T-helper 2 cell treated with Interferon-gamma antibody and Interleukin-4, amounts not matched to agents 5 μg/mL and 100 μg/mL, for 36 hours (primary cell): ENCODE measurements at regions not wholly inside any gene's neighbourhood (a gene's known extent, or its start where the extent isn't known, plus 50 kb on each side); places are given as distances from the start of the nearest gene placed in this dataset.

ENCODE experiments used
- DNase-seq: peaks from one replicate; pipeline ENCODE4 v3.0.0; 2021; ENCODE audit warnings: low spot score
- H3K27ac Mint-ChIP-seq: one replicate; pipeline ENCODE4 v1.8.0; 2021; ENCODE audit warnings: mild to moderate bottlenecking, mixed read lengths
- H3K27me3 Mint-ChIP-seq: one replicate; pipeline ENCODE4 v1.8.0; 2021; ENCODE audit warnings: low read depth, mixed read lengths
- H3K36me3 Mint-ChIP-seq: one replicate; pipeline ENCODE4 v1.8.0; 2021; ENCODE audit warnings: low read depth, mixed read lengths
- H3K4me1 Mint-ChIP-seq: one replicate; pipeline ENCODE4 v1.8.0; 2021; ENCODE audit warnings: low read depth, mixed read lengths
- H3K4me3 Mint-ChIP-seq: one replicate; pipeline ENCODE4 v1.8.0; 2022; ENCODE audit warnings: mild to moderate bottlenecking, moderate library complexity, mixed read lengths
- H3K9me3 Mint-ChIP-seq: one replicate; pipeline ENCODE4 v1.8.0; 2021; ENCODE audit warnings: mixed read lengths

DNA sequence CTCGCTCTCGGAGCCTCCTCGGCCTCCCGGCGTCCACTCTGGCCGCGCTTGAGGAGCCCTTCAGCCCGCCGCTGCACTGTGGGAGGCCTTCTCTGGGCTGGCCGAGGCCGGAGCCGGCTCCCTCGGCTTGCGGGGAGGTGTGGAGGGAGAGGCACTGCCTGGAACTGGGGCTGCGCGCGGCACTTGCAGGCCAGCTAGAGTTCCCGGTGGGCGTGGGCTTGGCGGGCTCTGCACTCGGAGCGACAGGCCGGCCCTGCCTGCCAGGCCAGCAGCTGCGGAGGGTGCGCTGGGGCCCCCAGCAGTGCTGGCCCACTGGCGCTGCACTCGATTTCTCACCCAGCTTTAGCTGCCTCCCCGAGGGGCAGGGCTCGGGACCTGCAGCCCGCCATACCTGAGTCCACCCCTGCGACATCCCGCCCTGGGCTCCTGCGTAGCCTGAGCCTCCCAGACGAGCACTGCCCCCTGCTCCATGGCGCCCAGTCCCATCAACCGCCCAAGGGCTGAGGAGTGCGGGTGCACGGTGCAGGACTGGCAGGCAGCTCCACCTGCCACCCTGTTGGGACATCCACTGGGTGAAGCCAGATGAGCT is 765.0 kb downstream of the IGSF11 start:
- H3K27me3 Mint-ChIP-seq: no peaks in the 10 kb centered on the region

GRCh38 chr3:118272991-118273390 is 761.7 kb downstream of the IGSF11 start:
- no peaks in the 10 kb centered on the region for H3K27me3 Mint-ChIP-seq
- no peaks in the 10 kb centered on the region for H3K36me3 Mint-ChIP-seq
- H3K4me1 Mint-ChIP-seq: no peaks in the 10 kb centered on the region
- no peak overlapping the region for H3K4me3 Mint-ChIP-seq
- no peak for DNase-seq
- H3K9me3 Mint-ChIP-seq: peaks cover 26% of the 10 kb centered on the region
- H3K27ac Mint-ChIP-seq: no peak overlapping the region

More for the DNA sequence above, 765.0 kb downstream of the IGSF11 start:
- Mint-ChIP-seq H3K36me3 (no peaks in the 10 kb centered on the region), H3K4me3 (no peak overlapping the region), H3K9me3 (peaks cover 32% of the 10 kb centered on the region), H3K27ac (no peak overlapping the region), H3K4me1 (no peaks in the 10 kb centered on the region)
- no peak for DNase-seq

GRCh38 chr3:118277814-118278213 is 756.8 kb downstream of the IGSF11 start:
- Mint-ChIP-seq H3K27me3 (no peaks in the 10 kb centered on the region), H3K9me3 (peaks cover 28% of the 10 kb centered on the region), H3K4me1 (no peaks in the 10 kb centered on the region), H3K4me3 (no peak overlapping the region), H3K36me3 (no peaks in the 10 kb centered on the region), H3K27ac (no peak overlapping the region)
- DNase-seq: no peak

DNA sequence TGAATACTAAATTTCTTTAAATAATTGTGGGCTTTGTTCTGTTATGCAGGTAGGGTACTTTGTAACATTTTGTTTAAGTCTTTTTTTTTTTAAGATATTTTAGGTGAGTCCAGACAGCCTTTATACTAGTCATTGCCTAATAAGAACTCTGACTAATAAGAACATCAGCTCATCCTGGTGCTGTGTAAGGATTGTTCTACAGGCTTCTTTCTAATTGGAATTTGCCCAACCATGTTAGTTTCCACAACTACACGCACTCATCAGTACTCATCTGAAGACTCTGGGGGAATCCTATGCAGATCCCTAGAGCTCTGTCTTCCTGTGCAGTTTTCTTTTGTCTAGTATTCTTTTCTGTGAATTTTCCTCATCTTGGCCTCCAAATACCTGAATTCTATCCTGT is 741.8 kb downstream of the IGSF11 start:
- Mint-ChIP-seq H3K36me3 (no peaks in the 10 kb centered on the region), H3K4me3 (no peak overlapping the region), H3K4me1 (no peaks in the 10 kb centered on the region), H3K9me3 (peaks cover 13% of the 10 kb centered on the region), H3K27ac (no peak overlapping the region), H3K27me3 (no peaks in the 10 kb centered on the region)
- DNase-seq: no peak

DNA sequence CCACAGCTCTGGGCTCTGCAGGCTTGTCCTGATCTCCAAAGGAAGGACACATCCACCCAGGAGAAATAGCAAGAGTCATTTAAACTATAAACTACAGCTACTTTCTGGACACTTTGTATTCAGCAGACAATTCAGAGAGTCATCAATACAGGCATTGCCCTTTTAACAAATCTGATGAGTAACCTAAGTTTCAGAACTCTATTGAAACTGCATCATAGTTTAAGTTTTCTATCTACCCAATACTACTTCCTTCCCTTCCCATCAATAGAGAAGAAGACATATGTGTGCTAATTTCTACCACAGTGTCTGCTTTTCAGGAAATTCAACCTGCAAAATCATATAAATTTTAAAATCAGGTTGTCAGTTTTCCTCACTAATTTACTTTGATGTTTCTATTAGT is 736.5 kb downstream of the IGSF11 start:
- no peaks in the 10 kb centered on the region for H3K36me3 Mint-ChIP-seq
- H3K27me3 Mint-ChIP-seq: no peaks in the 10 kb centered on the region
- no peaks in the 10 kb centered on the region for H3K4me1 Mint-ChIP-seq
- H3K4me3 Mint-ChIP-seq: no peak overlapping the region
- H3K27ac Mint-ChIP-seq: no peak overlapping the region
- H3K9me3 Mint-ChIP-seq: peaks cover 10% of the 10 kb centered on the region
- DNase-seq: no peak

DNA sequence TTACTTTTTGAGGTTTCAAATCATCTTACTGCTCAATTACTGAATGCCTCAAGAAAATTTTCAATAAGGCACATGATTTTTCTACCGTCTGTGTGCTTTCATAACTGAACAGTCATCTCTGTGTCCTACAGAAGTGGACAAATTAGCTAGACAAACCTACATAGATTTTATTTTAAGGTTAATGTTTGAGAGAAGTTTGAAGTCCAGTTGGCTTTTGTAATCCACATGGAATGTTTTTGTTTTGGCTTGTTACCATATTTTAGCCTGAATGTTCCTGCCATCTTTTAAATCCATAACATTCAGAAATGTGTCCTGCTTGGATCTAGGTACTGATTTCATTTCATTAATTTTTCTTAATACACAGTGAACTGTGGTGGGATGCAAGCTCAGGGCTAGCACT is 730.1 kb downstream of the IGSF11 start:
- H3K4me3 Mint-ChIP-seq: no peak overlapping the region
- no peaks in the 10 kb centered on the region for H3K4me1 Mint-ChIP-seq
- H3K36me3 Mint-ChIP-seq: no peaks in the 10 kb centered on the region
- no peak for DNase-seq
- no peak overlapping the region for H3K27ac Mint-ChIP-seq
- no peaks in the 10 kb centered on the region for H3K27me3 Mint-ChIP-seq
- H3K9me3 Mint-ChIP-seq: peaks cover 4% of the 10 kb centered on the region

DNA sequence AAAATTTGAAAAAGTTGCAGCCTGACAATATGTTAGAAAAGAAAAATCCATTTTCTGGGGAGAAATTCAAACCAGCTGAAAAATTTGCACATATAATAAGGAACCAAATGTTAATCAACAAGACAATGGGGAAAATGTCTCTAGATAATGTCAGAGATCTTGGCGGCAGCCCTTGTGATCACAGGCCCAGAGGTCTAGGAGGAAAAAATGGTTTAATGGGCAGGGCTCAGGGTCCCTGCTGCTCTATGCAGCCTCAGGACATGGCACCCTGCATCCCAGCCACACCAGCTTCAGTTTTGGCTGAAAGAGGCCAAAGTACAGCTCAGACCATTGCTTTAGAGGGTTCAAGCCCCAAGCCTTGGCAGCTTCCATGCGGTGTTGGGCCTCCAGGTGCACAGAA is 701.9 kb downstream of the IGSF11 start:
- Mint-ChIP-seq H3K4me1 (no peaks in the 10 kb centered on the region), H3K27me3 (no peaks in the 10 kb centered on the region), H3K36me3 (no peaks in the 10 kb centered on the region), H3K4me3 (no peak overlapping the region), H3K27ac (no peak overlapping the region), H3K9me3 (peaks cover 42% of the 10 kb centered on the region)
- DNase-seq: no peak

DNA sequence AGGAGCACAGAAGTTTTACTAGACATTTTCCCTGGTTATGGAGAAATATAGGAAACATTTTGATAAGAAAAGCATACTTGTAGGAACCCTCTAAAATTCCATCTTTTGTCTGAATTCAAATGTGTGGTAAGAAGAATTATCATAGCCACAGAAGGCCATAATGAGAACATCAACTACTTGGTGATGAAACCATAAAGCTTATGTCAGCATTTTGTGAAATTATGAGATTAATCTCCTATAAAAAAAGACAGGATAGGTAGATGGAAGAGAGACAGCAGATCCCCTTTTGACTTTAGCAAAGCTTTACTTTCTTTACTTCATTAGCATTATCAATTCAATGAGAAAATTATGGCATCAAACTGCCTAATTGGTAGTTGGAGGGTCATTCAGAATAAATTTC is 697.0 kb downstream of the IGSF11 start:
- no peaks in the 10 kb centered on the region for H3K27me3 Mint-ChIP-seq
- no peaks in the 10 kb centered on the region for H3K36me3 Mint-ChIP-seq
- H3K27ac Mint-ChIP-seq: no peak overlapping the region
- H3K9me3 Mint-ChIP-seq: peaks cover 19% of the 10 kb centered on the region
- DNase-seq: no peak
- no peak overlapping the region for H3K4me3 Mint-ChIP-seq
- no peaks in the 10 kb centered on the region for H3K4me1 Mint-ChIP-seq

DNA sequence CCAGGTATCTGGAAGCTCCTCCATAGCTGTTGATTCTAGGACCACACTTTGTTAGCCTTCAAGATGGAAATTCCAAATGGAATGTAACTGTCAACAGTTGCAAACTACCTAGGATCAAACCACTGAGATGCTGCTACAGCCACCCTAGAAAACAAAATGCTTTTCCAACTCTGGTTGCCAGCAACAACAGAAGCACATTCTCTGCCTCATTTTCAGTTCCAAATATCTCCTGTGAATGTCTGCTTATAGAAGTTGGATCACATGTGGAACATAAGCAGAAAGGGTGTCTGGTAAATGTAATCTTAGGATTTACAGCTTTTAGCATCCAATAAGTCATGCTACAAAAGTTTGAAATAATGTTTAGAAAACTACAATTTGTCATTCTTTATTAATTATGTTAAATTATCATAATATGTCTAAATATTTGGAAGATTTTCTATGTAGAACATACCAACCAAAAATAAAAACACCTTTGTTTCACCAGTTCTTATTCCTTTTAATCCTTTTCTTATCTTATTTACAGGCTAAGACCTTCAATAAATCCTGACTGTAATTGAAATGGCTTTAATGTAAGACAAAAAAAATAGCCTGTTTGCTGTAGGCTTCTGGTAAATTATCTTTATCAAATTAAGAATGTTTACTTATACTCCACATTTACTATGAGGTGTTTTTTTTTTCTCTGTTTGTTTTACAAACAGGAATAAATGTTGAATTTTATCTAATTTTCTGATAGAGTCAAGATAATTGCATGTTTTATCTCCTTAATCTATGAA is 687.1 kb downstream of the IGSF11 start:
- Mint-ChIP-seq H3K4me3 (no peak overlapping the region), H3K27ac (no peak overlapping the region), H3K27me3 (no peaks in the 10 kb centered on the region), H3K9me3 (peaks cover 34% of the 10 kb centered on the region), H3K4me1 (no peaks in the 10 kb centered on the region), H3K36me3 (no peaks in the 10 kb centered on the region)
- DNase-seq: no peak

- Mint-ChIP-seq H3K27ac (no peak overlapping the region), H3K27me3 (no peaks in the 10 kb centered on the region), H3K9me3 (peaks cover 40% of the 10 kb centered on the region), H3K4me3 (no peak overlapping the region), H3K36me3 (no peaks in the 10 kb centered on the region), H3K4me1 (no peaks in the 10 kb centered on the region)
- no peak for DNase-seq
Observed at GRCh38 chr3:118348169-118348557, 686.5 kb downstream of the IGSF11 start.

DNA sequence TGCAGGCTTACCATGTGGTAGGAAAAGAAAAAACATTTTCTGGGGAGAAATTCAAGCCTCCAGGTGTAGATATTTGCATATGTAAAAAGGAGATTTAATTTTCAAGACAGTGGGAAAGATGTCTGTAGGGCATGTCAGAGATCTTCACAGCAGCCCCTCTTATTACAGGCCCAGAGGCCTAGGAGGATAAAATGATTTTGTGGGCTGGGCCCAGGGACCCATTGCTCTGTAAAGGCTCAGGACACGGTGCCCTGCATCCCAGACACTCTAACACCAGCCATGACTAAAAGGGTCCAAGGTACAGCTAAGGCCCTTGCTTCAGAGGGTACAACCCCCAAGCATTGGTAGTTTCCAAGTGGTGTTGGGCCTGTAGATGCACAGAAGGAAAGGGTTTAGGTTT is 680.1 kb downstream of the IGSF11 start:
- Mint-ChIP-seq H3K9me3 (peaks cover 78% of the 10 kb centered on the region), H3K4me3 (no peak overlapping the region), H3K27me3 (no peaks in the 10 kb centered on the region), H3K4me1 (no peaks in the 10 kb centered on the region), H3K27ac (no peak overlapping the region), H3K36me3 (no peaks in the 10 kb centered on the region)
- no peak for DNase-seq

- peaks cover 29% of the 10 kb centered on the region for H3K9me3 Mint-ChIP-seq
- H3K27me3 Mint-ChIP-seq: no peaks in the 10 kb centered on the region
- no peaks in the 10 kb centered on the region for H3K36me3 Mint-ChIP-seq
- no peak overlapping the region for H3K27ac Mint-ChIP-seq
- no peak for DNase-seq
- no peak overlapping the region for H3K4me3 Mint-ChIP-seq
- H3K4me1 Mint-ChIP-seq: no peaks in the 10 kb centered on the region
Observed at GRCh38 chr3:118369892-118370491, 664.7 kb downstream of the IGSF11 start.

DNA sequence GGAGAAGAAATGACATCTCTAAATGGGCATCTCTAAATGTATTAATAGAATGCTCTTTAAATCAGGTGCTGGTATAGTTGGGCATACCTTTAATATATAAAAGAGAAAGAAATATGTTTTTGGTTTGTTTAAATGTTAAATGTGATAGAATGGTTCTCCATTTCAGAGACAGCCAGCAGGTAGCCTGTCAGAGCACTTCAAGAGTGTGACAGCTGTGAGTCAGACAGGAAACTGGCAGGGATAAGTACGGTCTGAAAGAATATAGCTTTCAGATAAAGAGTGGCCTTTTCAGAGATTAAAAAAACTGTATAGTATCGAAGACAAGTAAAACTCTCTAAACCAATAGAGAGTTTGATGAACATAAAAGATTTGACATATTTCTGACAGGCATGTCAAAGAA is 654.1 kb downstream of the IGSF11 start:
- no peak overlapping the region for H3K27ac Mint-ChIP-seq
- no peaks in the 10 kb centered on the region for H3K27me3 Mint-ChIP-seq
- H3K36me3 Mint-ChIP-seq: no peaks in the 10 kb centered on the region
- DNase-seq: no peak
- no peak overlapping the region for H3K4me3 Mint-ChIP-seq
- H3K4me1 Mint-ChIP-seq: no peaks in the 10 kb centered on the region
- peaks cover 4% of the 10 kb centered on the region for H3K9me3 Mint-ChIP-seq

DNA sequence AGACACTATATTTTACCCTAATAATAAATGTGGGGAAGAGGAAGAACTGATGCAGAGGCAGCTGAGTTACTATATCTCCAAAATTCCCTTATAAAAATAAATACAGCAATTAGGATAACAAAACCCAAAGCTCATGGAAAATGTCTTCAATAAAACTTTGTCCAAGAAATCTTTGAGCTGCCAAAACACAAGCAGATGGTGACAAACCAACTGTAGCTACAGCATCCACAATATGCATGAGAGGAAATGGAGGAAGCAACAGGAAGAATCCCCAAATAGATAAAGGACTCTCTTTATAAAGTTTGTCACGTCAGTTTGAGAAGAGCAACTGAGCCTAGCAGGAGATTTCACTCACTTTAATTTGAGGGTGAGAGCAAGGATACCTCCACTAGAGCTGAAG is 638.2 kb downstream of the IGSF11 start:
- DNase-seq: no peak
- Mint-ChIP-seq H3K36me3 (no peaks in the 10 kb centered on the region), H3K27me3 (no peaks in the 10 kb centered on the region), H3K27ac (no peak overlapping the region), H3K9me3 (peaks cover 15% of the 10 kb centered on the region), H3K4me3 (no peak overlapping the region), H3K4me1 (no peaks in the 10 kb centered on the region)
